SU-DHL-6 (cell line): ENCODE measurements at regions not wholly inside any gene's neighbourhood (a gene's known extent, or its start where the extent isn't known, plus 50 kb on each side); places are given as distances from the start of the nearest gene placed in this dataset.

ENCODE experiments used
- H2AFZ ChIP-seq: fragments of 200-600 bp; sonication (generic); 2 replicates; pipeline ENCODE4 v1.6.1; 2014; ENCODE audit warnings: low read depth, mild to moderate bottlenecking, moderate library complexity, mixed read lengths, antibody characterized with exemption, low read length; ENCODE audit not compliant: severe bottlenecking
- H3F3A ChIP-seq: fragments of 200-600 bp; shearing (Covaris generic); 2 replicates; pipeline ENCODE4 v1.6.0; 2016; ENCODE audit warnings: antibody characterized with exemption, mild to moderate bottlenecking; ENCODE audit not compliant: insufficient read depth
- H3K27ac ChIP-seq: fragments of 200-600 bp; sonication (generic); 2 replicates; pipeline ENCODE4 v1.5.1; 2016; ENCODE audit warnings: low read depth, mild to moderate bottlenecking, low read length, moderate library complexity, mixed read lengths
- H3K27me3 ChIP-seq: fragments of 200-600 bp; sonication (generic), shearing (Covaris generic); 2 replicates; pipeline ENCODE4 v1.6.0; 2014; ENCODE audit warnings: mild to moderate bottlenecking, low read length
- H3K36me3 ChIP-seq: fragments of 200-600 bp; sonication (generic); 2 replicates; pipeline ENCODE4 v1.6.1; 2014; ENCODE audit warnings: mild to moderate bottlenecking, low read length, mixed read lengths
- H3K4me2 ChIP-seq: fragments of 300-600, 200-600 bp; shearing (Covaris generic), sonication (generic); 2 replicates; pipeline ENCODE4 v1.6.0; 2014; ENCODE audit warnings: low read length, low read depth, mild to moderate bottlenecking; ENCODE audit not compliant: poor library complexity, severe bottlenecking
- H3K4me3 ChIP-seq: fragments of 200-600 bp; sonication (generic); 2 replicates; pipeline ENCODE4 v1.5.1; 2014; ENCODE audit warnings: antibody characterized with exemption, low read length, mild to moderate bottlenecking, mixed read lengths; ENCODE audit not compliant: insufficient read depth, poor library complexity, severe bottlenecking
- H3K79me2 ChIP-seq: fragments of 200-600 bp; sonication (generic); 2 replicates; pipeline ENCODE4 v1.6.1; 2014; ENCODE audit warnings: mild to moderate bottlenecking, low read length, moderate library complexity; ENCODE audit not compliant: insufficient read depth
- H3K9ac ChIP-seq: fragments of 200-600 bp; sonication (generic); 2 replicates; pipeline ENCODE4 v1.7.0; 2014; ENCODE audit warnings: mild to moderate bottlenecking, low read length
- H3K9me2 ChIP-seq: fragments of 200-600 bp; sonication (generic); replicated peaks from 2 replicates; pipeline ENCODE4 v1.6.1; 2014; ENCODE audit warnings: low read length; ENCODE audit not compliant: insufficient read depth
- H3K9me3 ChIP-seq: fragments of 200-600 bp; sonication (generic); 2 replicates; pipeline ENCODE4 v1.6.1; 2014; ENCODE audit warnings: low read length, mixed read lengths; ENCODE audit not compliant: insufficient read depth
- H4K20me1 ChIP-seq: fragments of 200-600 bp; sonication (generic); 2 replicates; pipeline ENCODE4 v1.6.1; 2014; ENCODE audit warnings: low read depth, mild to moderate bottlenecking, antibody characterized with exemption, low read length, moderate library complexity, mixed read lengths
- CTCF ChIP-seq: fragments of 200-600 bp; sonication (generic); IDR thresholded peaks from one replicate; pipeline ENCODE4 v1.5.1; 2017; ENCODE audit warnings: antibody characterized with exemption, mild to moderate bottlenecking, low read length, moderate library complexity; ENCODE audit not compliant: insufficient read depth, poor library complexity, severe bottlenecking
- EZH2phosphoT487 ChIP-seq: fragments of 200-600 bp; sonication (generic), shearing (Covaris generic); conservative IDR thresholded peaks from 2 replicates; pipeline ENCODE4 v1.6.1; 2018; ENCODE audit warnings: mild to moderate bottlenecking, antibody characterized with exemption, low read length, moderate library complexity, mixed read lengths

- no peaks in the 10 kb centered on the region for H3K9me2 ChIP-seq
- H3K9me3 ChIP-seq, result no peaks in the 10 kb centered on the region
- no peak overlapping the region for H3K9ac ChIP-seq
- no peak overlapping the region for H3K4me2 ChIP-seq
- no peak overlapping the region for H3K27ac ChIP-seq
- H3K36me3 ChIP-seq, result no peaks in the 10 kb centered on the region
- H3K27me3 ChIP-seq, result no peaks in the 10 kb centered on the region
- no peak overlapping the region for H3K4me3 ChIP-seq
- H4K20me1 ChIP-seq, result no peaks in the 10 kb centered on the region
- no peaks in the 10 kb centered on the region for H3K79me2 ChIP-seq
- no peak overlapping the region for H2AFZ ChIP-seq
- no peak for TF ChIP-seq EZH2phosphoT487
- no peak for TF ChIP-seq CTCF
- no peaks in the 10 kb centered on the region for H3F3A ChIP-seq
Measured at GRCh38 chr2:126834006-126834659, 64.6 kb upstream of the TEX51 start.

- Histone ChIP-seq H3K9ac (no peak overlapping the region), H2AFZ (no peak overlapping the region)
- TF ChIP-seq CTCF, result no peak
- TF ChIP-seq EZH2phosphoT487, result no peak
Measured at GRCh38 chr2:126835261-126835660, 63.4 kb upstream of the TEX51 start.

GRCh38 chr2:126835831-126836230 lies 62.9 kb upstream of the TEX51 start:
- no peaks in the 10 kb centered on the region for H3K9me2 ChIP-seq
- no peak overlapping the region for H2AFZ ChIP-seq
- H4K20me1 ChIP-seq, result no peaks in the 10 kb centered on the region
- H3K9me3 ChIP-seq, result no peaks in the 10 kb centered on the region
- no peak overlapping the region for H3K4me3 ChIP-seq
- no peaks in the 10 kb centered on the region for H3F3A ChIP-seq
- no peak overlapping the region for H3K4me2 ChIP-seq
- no peaks in the 10 kb centered on the region for H3K27me3 ChIP-seq
- no peaks in the 10 kb centered on the region for H3K36me3 ChIP-seq
- no peak overlapping the region for H3K9ac ChIP-seq
- TF ChIP-seq EZH2phosphoT487 (no peak), CTCF (no peak)
- H3K27ac ChIP-seq, result no peak overlapping the region
- no peaks in the 10 kb centered on the region for H3K79me2 ChIP-seq

More at GRCh38 chr2:126835261-126835660, 63.4 kb upstream of the TEX51 start:
- H4K20me1 ChIP-seq, result no peaks in the 10 kb centered on the region
- no peaks in the 10 kb centered on the region for H3K27me3 ChIP-seq
- H3F3A ChIP-seq, result no peaks in the 10 kb centered on the region
- H3K4me2 ChIP-seq, result no peak overlapping the region
- no peaks in the 10 kb centered on the region for H3K79me2 ChIP-seq
- H3K4me3 ChIP-seq, result no peak overlapping the region
- H3K9me2 ChIP-seq, result no peaks in the 10 kb centered on the region
- H3K27ac ChIP-seq, result no peak overlapping the region
- no peaks in the 10 kb centered on the region for H3K9me3 ChIP-seq
- no peaks in the 10 kb centered on the region for H3K36me3 ChIP-seq
